Cerebellar cortex (tissue), 1 donor: ENCODE measurements at regions not wholly inside any gene's neighbourhood (a gene's known extent, or its start where the extent isn't known, plus 50 kb on each side); places are given as distances from the start of the nearest gene placed in this dataset.
"Not testable (repeated sequence)": the region's sequence is repeated elsewhere in the genome, so short reads cannot be mapped to it uniquely, and the experiment has no call there.

Source experiments
- DNase-seq: peaks from one replicate; pipeline ENCODE4 v3.0.0-alpha.2; 2015; ENCODE audit warnings: low spot score

GRCh38 chr6:141780296-141780695, 352.4 kb upstream of the GJE1 start:
- DNase-seq: no peak

GRCh38 chr6:141764388-141764787, 368.3 kb upstream of the GJE1 start:
- no peak for DNase-seq

- DNase-seq: no peak
These were observed 374.3 kb upstream of the GJE1 start for GRCh38 chr6:141758430-141758829.

GRCh38 chr6:141753180-141753579, 379.5 kb upstream of the GJE1 start:
- no peak for DNase-seq

- DNase-seq: no peak
These were observed 380.0 kb upstream of the GJE1 start for GRCh38 chr6:141752677-141753076.

- DNase-seq: not testable (repeated sequence)
These were observed 386.4 kb upstream of the GJE1 start for GRCh38 chr6:141746324-141746723.

- no peak for DNase-seq
These were observed 387.8 kb upstream of the GJE1 start for GRCh38 chr6:141744971-141745370.

GRCh38 chr6:141744194-141744925, 388.4 kb upstream of the GJE1 start:
- DNase-seq: no peak

GRCh38 chr6:141736104-141736503, 396.6 kb upstream of the GJE1 start:
- DNase-seq: no peak

GRCh38 chr6:141735126-141735525, 397.6 kb upstream of the GJE1 start:
- no peak for DNase-seq

GRCh38 chr6:141734071-141734840, 398.5 kb upstream of the GJE1 start:
- no peak for DNase-seq

GRCh38 chr6:141729146-141729545, 403.6 kb upstream of the GJE1 start:
- DNase-seq: no peak

GRCh38 chr6:141728330-141728729, 404.4 kb upstream of the GJE1 start:
- DNase-seq: no peak

GRCh38 chr6:141726248-141726647, 406.5 kb upstream of the GJE1 start:
- peak; percentile 1 for DNase-seq

- no peak for DNase-seq
These were observed 408.0 kb upstream of the GJE1 start for GRCh38 chr6:141724731-141725130.

- DNase-seq: no peak
These were observed 413.2 kb upstream of the GJE1 start for GRCh38 chr6:141719476-141719875.

- DNase-seq: no peak
These were observed 427.3 kb upstream of the GJE1 start for GRCh38 chr6:141705431-141705830.

- no peak for DNase-seq
These were observed 428.6 kb upstream of the GJE1 start for GRCh38 chr6:141704151-141704550.

GRCh38 chr6:141701732-141702131, 431.0 kb upstream of the GJE1 start:
- no peak for DNase-seq

- no peak for DNase-seq
These were observed 431.9 kb upstream of the GJE1 start for GRCh38 chr6:141700819-141701218.

GRCh38 chr6:141688916-141689315, 443.8 kb upstream of the GJE1 start:
- no peak for DNase-seq

GRCh38 chr6:141685416-141685815, 447.3 kb upstream of the GJE1 start:
- no peak for DNase-seq

- DNase-seq: no peak
These were observed 450.3 kb upstream of the GJE1 start for GRCh38 chr6:141682391-141682790.
